ENCODE measurements at regions not wholly inside any gene's neighbourhood (a gene's known extent, or its start where the extent isn't known, plus 50 kb on each side); places are given as distances from the start of the nearest gene placed in this dataset.

DNA sequence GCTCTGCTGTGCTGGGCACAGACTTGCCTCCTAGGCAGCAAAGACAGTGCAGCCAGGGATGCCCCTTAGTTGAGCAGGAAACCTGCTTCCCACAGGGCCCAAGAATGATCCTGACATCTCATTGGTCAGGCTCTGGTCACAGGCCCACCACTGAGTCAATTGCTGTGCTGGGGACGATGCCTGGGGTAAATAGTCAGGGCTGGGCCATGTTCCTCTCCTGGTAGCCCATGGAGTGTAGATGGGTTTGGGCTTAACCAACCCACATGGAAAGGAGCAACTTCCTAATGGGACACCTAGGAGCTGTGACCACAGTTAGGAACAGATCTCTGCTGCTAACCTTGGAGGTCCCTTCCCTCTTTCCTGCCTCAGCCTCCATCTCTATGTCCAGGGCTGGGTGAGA lies 212.5 kb upstream of the ZNF536 start:
- H3K27me3 ChIP-seq (ENCODE audit: control insufficient read depth in 3 of 3, insufficient read depth in 3 of 3, low read length in 3 of 3): no peaks in the 10 kb centered on the region
- no peak for FAIRE-seq
- H3K36me3 ChIP-seq (ENCODE audit: control insufficient read depth in 3 of 3, insufficient read depth in 2 of 3, low read depth in 1 of 3, low read length in 3 of 3): no peaks in the 10 kb centered on the region
- WGBS, 3 donors: 87 to 91% (median 88%) methylated on average over 1 of the region's 1 CpG
- H3K9me3 ChIP-seq (ENCODE audit: control insufficient read depth in 2 of 2, insufficient read depth in 1 of 2, low read depth in 1 of 2, low read length in 1 of 2): no peaks in the 10 kb centered on the region
- no peaks in the 10 kb centered on the region for H3K4me1 ChIP-seq (ENCODE audit: control insufficient read depth in 3 of 3, insufficient read depth in 2 of 3, low read depth in 1 of 3, low read length in 2 of 3)
- DNase-seq: no peak
- H3K27ac ChIP-seq (ENCODE audit: low read depth in 1 of 3, low read length in 2 of 3): no peak overlapping the region
- H3K4me3 ChIP-seq (ENCODE audit: low read depth in 1 of 3, low read length in 3 of 3): no peak overlapping the region

DNA sequence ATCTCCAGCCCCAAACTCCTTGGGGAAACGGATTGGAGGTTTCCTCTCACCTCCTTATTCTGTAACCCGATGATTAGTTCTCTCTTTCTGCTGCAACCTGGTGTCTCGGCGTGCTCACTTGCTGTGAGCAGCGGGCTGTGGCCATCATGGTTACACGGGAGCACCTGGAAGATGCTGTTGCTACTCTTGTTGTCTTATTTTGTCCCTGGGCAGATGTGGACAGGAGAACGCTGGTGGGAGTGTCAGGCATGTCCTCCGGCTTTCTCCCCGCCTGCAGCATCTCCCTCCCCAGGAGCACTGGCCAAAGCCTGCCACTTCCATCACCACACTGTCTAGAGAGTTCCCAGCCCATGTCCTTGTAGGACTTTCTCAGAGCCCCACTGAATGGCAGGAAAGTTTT lies 211.8 kb upstream of the ZNF536 start:
- no peaks in the 10 kb centered on the region for H3K4me1 ChIP-seq (ENCODE audit: control insufficient read depth in 3 of 3, insufficient read depth in 2 of 3, low read depth in 1 of 3, low read length in 2 of 3)
- H3K36me3 ChIP-seq (ENCODE audit: control insufficient read depth in 3 of 3, insufficient read depth in 2 of 3, low read depth in 1 of 3, low read length in 3 of 3): no peaks in the 10 kb centered on the region
- no peaks in the 10 kb centered on the region for H3K27me3 ChIP-seq (ENCODE audit: control insufficient read depth in 3 of 3, insufficient read depth in 3 of 3, low read length in 3 of 3)
- no peak for DNase-seq
- no peak overlapping the region for H3K27ac ChIP-seq (ENCODE audit: low read depth in 1 of 3, low read length in 2 of 3)
- WGBS, 3 donors: 76 to 84% (median 79%) methylated on average over 9 of the region's 9 CpGs
- FAIRE-seq: no peak
- H3K4me3 ChIP-seq (ENCODE audit: low read depth in 1 of 3, low read length in 3 of 3): no peak overlapping the region
- no peaks in the 10 kb centered on the region for H3K9me3 ChIP-seq (ENCODE audit: control insufficient read depth in 2 of 2, insufficient read depth in 1 of 2, low read depth in 1 of 2, low read length in 1 of 2)

DNA sequence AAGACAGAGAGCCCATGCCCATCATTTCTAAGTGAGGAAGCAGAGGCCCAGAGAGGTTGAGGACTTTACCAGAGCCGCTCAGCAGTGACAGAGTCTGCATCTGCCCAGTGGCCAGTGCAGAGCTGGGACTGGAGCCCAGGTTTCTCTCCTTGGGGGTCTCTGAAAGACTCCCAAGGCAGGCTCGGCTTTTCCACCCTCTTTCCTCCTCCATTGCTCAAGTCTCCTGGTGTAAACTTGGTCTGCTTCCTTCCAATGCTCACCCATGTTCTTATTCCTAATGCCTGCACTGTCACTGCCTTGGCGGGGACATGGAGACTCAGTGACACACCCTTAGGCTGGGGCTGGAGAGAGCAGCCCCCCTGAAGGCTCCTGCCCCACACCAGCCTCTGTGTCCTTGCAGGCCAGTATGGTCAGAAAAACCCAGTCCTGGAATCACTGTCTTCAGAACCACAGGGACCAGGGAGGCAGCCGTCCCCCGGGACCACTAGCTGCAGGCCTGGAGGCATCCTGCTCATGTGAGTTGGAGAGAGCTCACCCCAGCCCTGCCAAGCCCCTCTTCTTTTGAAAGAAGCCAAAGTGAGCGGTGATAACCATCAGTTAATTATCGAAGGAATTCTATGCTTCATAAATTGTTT lies 211.0 kb upstream of the ZNF536 start:
- WGBS, 3 donors: 87 to 93% (median 89%) methylated on average over 7 of the region's 7 CpGs
- no peak overlapping the region for H3K27ac ChIP-seq (ENCODE audit: low read depth in 1 of 3, low read length in 2 of 3)

DNA sequence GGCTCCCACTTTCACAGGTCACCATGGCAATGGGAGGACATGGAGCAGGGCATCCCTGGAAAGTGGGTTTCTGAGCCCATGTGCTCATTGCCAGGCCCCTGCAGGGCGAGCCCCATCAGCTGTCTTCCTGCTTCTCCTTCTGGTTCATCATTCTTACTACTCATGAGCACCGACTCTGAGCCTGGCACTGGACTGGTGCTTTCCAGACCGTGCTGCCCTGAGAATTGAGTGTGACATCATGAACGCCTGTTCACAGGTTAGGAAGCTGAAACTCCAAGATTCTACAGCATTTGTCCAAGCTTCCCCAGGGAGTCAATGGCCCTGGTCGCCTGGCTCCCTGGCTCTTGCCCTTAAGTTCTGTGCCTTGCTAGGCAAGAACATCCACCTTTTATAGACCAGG lies 210.4 kb upstream of the ZNF536 start:
- no peak overlapping the region for H3K4me3 ChIP-seq (ENCODE audit: low read depth in 1 of 3, low read length in 3 of 3)
- H3K4me1 ChIP-seq (ENCODE audit: control insufficient read depth in 3 of 3, insufficient read depth in 2 of 3, low read depth in 1 of 3, low read length in 2 of 3): no peaks in the 10 kb centered on the region
- H3K9me3 ChIP-seq (ENCODE audit: control insufficient read depth in 2 of 2, insufficient read depth in 1 of 2, low read depth in 1 of 2, low read length in 1 of 2): no peaks in the 10 kb centered on the region
- no peaks in the 10 kb centered on the region for H3K27me3 ChIP-seq (ENCODE audit: control insufficient read depth in 3 of 3, insufficient read depth in 3 of 3, low read length in 3 of 3)
- DNase-seq (no peak), FAIRE-seq (no peak)
- no peaks in the 10 kb centered on the region for H3K36me3 ChIP-seq (ENCODE audit: control insufficient read depth in 3 of 3, insufficient read depth in 2 of 3, low read depth in 1 of 3, low read length in 3 of 3)
- WGBS, 3 donors: 61 to 84% (median 84%) methylated on average over 5 of the region's 5 CpGs
- H3K27ac ChIP-seq (ENCODE audit: low read depth in 1 of 3, low read length in 2 of 3): no peak overlapping the region

More for the DNA sequence above, 211.0 kb upstream of the ZNF536 start:
- no peak overlapping the region for H3K4me3 ChIP-seq (ENCODE audit: low read depth in 1 of 3, low read length in 3 of 3)
- FAIRE-seq: no peak
- no peaks in the 10 kb centered on the region for H3K4me1 ChIP-seq (ENCODE audit: control insufficient read depth in 3 of 3, insufficient read depth in 2 of 3, low read depth in 1 of 3, low read length in 2 of 3)
- no peak for DNase-seq
- no peaks in the 10 kb centered on the region for H3K36me3 ChIP-seq (ENCODE audit: control insufficient read depth in 3 of 3, insufficient read depth in 2 of 3, low read depth in 1 of 3, low read length in 3 of 3)
- H3K27me3 ChIP-seq (ENCODE audit: control insufficient read depth in 3 of 3, insufficient read depth in 3 of 3, low read length in 3 of 3): no peaks in the 10 kb centered on the region
- no peaks in the 10 kb centered on the region for H3K9me3 ChIP-seq (ENCODE audit: control insufficient read depth in 2 of 2, insufficient read depth in 1 of 2, low read depth in 1 of 2, low read length in 1 of 2)

DNA sequence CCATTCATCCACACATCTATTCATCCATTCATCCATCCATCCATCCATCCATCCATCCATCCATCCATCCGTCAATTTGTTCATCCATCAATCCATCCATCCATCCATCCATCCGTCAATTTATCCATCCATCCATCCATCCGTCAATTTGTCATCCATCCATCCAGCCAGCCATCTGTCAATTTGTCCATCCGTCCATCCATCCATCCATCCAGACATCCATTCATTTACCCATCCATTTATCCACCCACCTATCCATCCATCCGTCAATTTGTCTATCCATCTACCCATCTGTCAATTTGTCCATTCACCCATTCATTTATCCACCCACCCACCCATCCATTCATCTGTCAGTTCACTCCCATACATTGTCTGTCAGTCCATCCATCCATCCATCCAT lies 209.5 kb upstream of the ZNF536 start:
- no peak overlapping the region for H3K27ac ChIP-seq (ENCODE audit: low read depth in 1 of 3, low read length in 2 of 3)
- 81 to 87% (median 86%) methylated on average over 5 of the region's 5 CpGs for WGBS, 3 donors
- H3K4me3 ChIP-seq (ENCODE audit: low read depth in 1 of 3, low read length in 3 of 3): no peak overlapping the region
- H3K36me3 ChIP-seq (ENCODE audit: control insufficient read depth in 3 of 3, insufficient read depth in 2 of 3, low read depth in 1 of 3, low read length in 3 of 3): no peaks in the 10 kb centered on the region
- no peak for FAIRE-seq
- H3K9me3 ChIP-seq (ENCODE audit: control insufficient read depth in 2 of 2, insufficient read depth in 1 of 2, low read depth in 1 of 2, low read length in 1 of 2): no peaks in the 10 kb centered on the region
- no peaks in the 10 kb centered on the region for H3K27me3 ChIP-seq (ENCODE audit: control insufficient read depth in 3 of 3, insufficient read depth in 3 of 3, low read length in 3 of 3)
- no peak for DNase-seq
- no peaks in the 10 kb centered on the region for H3K4me1 ChIP-seq (ENCODE audit: control insufficient read depth in 3 of 3, insufficient read depth in 2 of 3, low read depth in 1 of 3, low read length in 2 of 3)

DNA sequence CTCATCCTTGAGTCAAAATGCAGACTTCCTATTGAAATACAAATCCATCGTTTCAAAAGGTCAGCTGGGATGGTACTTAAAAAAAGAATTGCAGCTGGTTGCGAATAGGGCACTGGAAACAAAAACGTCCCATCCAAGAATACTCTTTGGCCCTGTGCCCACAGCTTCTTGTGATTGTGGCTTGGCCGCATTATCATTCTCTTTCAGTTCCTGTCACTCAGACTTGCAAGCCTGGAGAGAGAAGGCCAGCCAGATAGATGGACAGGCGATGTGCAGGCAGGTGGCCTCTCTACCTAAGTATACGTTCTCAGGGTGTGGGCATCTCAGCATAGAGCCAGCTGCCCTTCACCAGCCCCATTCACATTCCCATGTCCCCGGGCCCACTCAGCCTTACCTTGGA lies 208.5 kb upstream of the ZNF536 start:
- no peaks in the 10 kb centered on the region for H3K36me3 ChIP-seq (ENCODE audit: control insufficient read depth in 3 of 3, insufficient read depth in 2 of 3, low read depth in 1 of 3, low read length in 3 of 3)
- 73 to 82% (median 78%) methylated on average over 7 of the region's 7 CpGs for WGBS, 3 donors
- H3K4me1 ChIP-seq (ENCODE audit: control insufficient read depth in 3 of 3, insufficient read depth in 2 of 3, low read depth in 1 of 3, low read length in 2 of 3): no peaks in the 10 kb centered on the region
- no peak overlapping the region for H3K4me3 ChIP-seq (ENCODE audit: low read depth in 1 of 3, low read length in 3 of 3)
- no peak overlapping the region for H3K27ac ChIP-seq (ENCODE audit: low read depth in 1 of 3, low read length in 2 of 3)
- no peak for DNase-seq
- no peaks in the 10 kb centered on the region for H3K9me3 ChIP-seq (ENCODE audit: control insufficient read depth in 2 of 2, insufficient read depth in 1 of 2, low read depth in 1 of 2, low read length in 1 of 2)
- no peaks in the 10 kb centered on the region for H3K27me3 ChIP-seq (ENCODE audit: control insufficient read depth in 3 of 3, insufficient read depth in 3 of 3, low read length in 3 of 3)
- no peak for FAIRE-seq

DNA sequence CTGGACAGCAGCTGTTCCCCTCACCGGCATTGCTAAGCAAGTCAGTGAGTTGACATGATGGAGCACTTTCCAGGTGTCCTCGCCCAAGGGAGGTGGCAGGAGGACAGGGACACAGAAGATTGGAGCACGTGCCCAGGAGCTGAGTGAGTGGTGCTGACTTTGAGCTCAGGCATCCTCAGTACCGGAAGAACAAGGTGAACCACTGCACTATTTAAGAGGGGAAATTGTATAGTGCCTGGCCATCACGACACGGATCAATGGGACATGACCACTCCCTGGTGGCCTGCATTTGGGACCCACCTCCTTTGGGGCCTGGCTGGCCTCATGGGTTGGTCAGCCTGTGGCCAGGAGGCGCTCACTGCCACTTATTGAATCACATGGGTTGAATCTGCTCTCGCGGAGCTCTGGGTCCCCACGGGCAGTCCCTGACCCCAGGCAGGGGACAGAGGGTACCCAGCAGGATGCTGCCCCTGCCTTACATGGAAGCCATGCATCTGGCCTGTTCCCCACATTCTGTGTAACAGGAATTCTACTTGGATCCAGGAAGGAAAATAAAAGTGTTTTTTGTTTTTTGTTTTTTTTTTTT lies 206.9 kb upstream of the ZNF536 start:
- H3K36me3 ChIP-seq (ENCODE audit: control insufficient read depth in 3 of 3, insufficient read depth in 2 of 3, low read depth in 1 of 3, low read length in 3 of 3): no peaks in the 10 kb centered on the region
- no peaks in the 10 kb centered on the region for H3K27me3 ChIP-seq (ENCODE audit: control insufficient read depth in 3 of 3, insufficient read depth in 3 of 3, low read length in 3 of 3)
- no peak overlapping the region for H3K4me3 ChIP-seq (ENCODE audit: low read depth in 1 of 3, low read length in 3 of 3)
- DNase-seq (no peak), FAIRE-seq (no peak)
- no peaks in the 10 kb centered on the region for H3K9me3 ChIP-seq (ENCODE audit: control insufficient read depth in 2 of 2, insufficient read depth in 1 of 2, low read depth in 1 of 2, low read length in 1 of 2)
- H3K27ac ChIP-seq (ENCODE audit: low read depth in 1 of 3, low read length in 2 of 3): no peak overlapping the region
- H3K4me1 ChIP-seq (ENCODE audit: control insufficient read depth in 3 of 3, insufficient read depth in 2 of 3, low read depth in 1 of 3, low read length in 2 of 3): no peaks in the 10 kb centered on the region
- 84 to 90% (median 88%) methylated on average over 10 of the region's 10 CpGs for WGBS, 3 donors

DNA sequence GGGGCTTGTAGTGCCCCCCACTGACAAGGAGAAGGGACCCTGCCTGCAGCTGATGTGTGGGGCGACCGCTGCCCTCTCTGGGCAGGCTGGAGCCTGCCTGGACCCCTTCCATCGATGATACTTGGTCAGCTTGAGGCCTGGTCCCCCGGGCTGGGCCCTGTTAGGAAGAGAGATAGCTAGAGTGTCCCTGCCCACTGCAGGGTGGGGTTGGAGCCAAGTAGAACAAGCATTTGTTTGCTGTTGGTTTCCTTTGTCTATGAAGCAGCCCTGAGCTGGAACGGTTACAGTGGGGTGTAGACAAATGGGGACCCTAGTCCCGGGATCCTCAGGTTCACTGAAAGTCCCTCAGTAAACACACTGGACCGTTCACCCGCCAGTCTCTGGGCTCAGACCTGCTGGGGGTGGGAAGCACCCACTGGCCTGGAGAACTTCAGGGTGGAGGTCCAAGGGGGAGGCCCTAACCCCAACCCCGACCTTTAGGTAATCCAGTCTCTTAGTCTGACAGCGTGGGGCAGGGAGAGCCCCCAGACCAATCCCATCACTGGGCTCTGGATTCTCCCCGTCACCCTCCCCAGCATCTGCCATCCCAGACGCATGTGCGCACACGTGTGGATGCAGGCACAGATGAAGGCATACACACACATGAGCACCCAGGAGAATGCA lies 204.8 kb upstream of the ZNF536 start:
- Histone ChIP-seq H3K4me1 (ENCODE audit: control insufficient read depth in 3 of 3, insufficient read depth in 2 of 3, low read depth in 1 of 3, low read length in 2 of 3) (peaks cover 0 to 3% (median 0%) of the 10 kb centered on the region in 3 donors), H3K4me3 (ENCODE audit: low read depth in 1 of 3, low read length in 3 of 3) (no peak overlapping the region), H3K27ac (ENCODE audit: low read depth in 1 of 3, low read length in 2 of 3) (no peak overlapping the region), H3K9me3 (ENCODE audit: control insufficient read depth in 2 of 2, insufficient read depth in 1 of 2, low read depth in 1 of 2, low read length in 1 of 2) (no peaks in the 10 kb centered on the region), H3K36me3 (ENCODE audit: control insufficient read depth in 3 of 3, insufficient read depth in 2 of 3, low read depth in 1 of 3, low read length in 3 of 3) (no peaks in the 10 kb centered on the region), H3K27me3 (ENCODE audit: control insufficient read depth in 3 of 3, insufficient read depth in 3 of 3, low read length in 3 of 3) (no peaks in the 10 kb centered on the region)
- FAIRE-seq (no peak), DNase-seq (no peak)
- WGBS, 3 donors: 84 to 89% (median 86%) methylated on average over 14 of the region's 14 CpGs

All from small intestine (tissue), 7 donors.